DOHH2 (cell line): ENCODE measurements at regions not wholly inside any gene's neighbourhood (a gene's known extent, or its start where the extent isn't known, plus 50 kb on each side); places are given as distances from the start of the nearest gene placed in this dataset.

Experiments
- CTCF ChIP-seq: fragments of 200-600 bp; sonication (generic); IDR thresholded peaks from one replicate; pipeline ENCODE4 v1.5.1; 2014; ENCODE audit warnings: antibody characterized with exemption, mild to moderate bottlenecking, low read depth, low read length; ENCODE audit not compliant: poor library complexity, severe bottlenecking
- EZH2phosphoT487 ChIP-seq: fragments of 200-600 bp; sonication (generic); IDR thresholded peaks from 2 replicates; pipeline ENCODE4 v1.6.1; 2017; ENCODE audit warnings: borderline replicate concordance, mild to moderate bottlenecking, antibody characterized with exemption, low read length, moderate library complexity, mixed read lengths

- no peak for TF ChIP-seq CTCF
- no peak for TF ChIP-seq EZH2phosphoT487
Observed at GRCh38 chr2:67642961-67643360, 245.8 kb downstream of the ETAA1 start.
